Peyer's patch (tissue), 4 donors: ENCODE measurements at regions not wholly inside any gene's neighbourhood (a gene's known extent, or its start where the extent isn't known, plus 50 kb on each side); places are given as distances from the start of the nearest gene placed in this dataset.

Experiments
- CTCF ChIP-seq, 6 experiments: fragments of 450-650 bp in 4 of 6; fragments of 200-600 bp in 2 of 6; sonication (generic) in 1 of 6; IDR thresholded peaks; one replicate each; pipeline ENCODE4 v1.5.1; 2017 to 2019; ENCODE audit warnings: antibody characterized with exemption in 6 of 6, mild to moderate bottlenecking in 3 of 6, moderate library complexity in 1 of 6
- POLR2A ChIP-seq, 2 donors: fragments of 450-650 bp; IDR thresholded peaks; one replicate each; pipeline ENCODE4 v1.5.1; 2017; ENCODE audit warnings: antibody characterized with exemption in 2 of 2, mild to moderate bottlenecking in 2 of 2, moderate library complexity in 2 of 2

GRCh38 chr6:15063253-15063853 lies 182.5 kb upstream of the JARID2 start:
- TF ChIP-seq CTCF (IDR thresholded peaks at IDR 0.05), result no peak
- no peak for TF ChIP-seq POLR2A (IDR thresholded peaks at IDR 0.05)
